ENCODE measurements at regions not wholly inside any gene's neighbourhood (a gene's known extent, or its start where the extent isn't known, plus 50 kb on each side); places are given as distances from the start of the nearest gene placed in this dataset.
"Not testable (repeated sequence)": the region's sequence is repeated elsewhere in the genome, so short reads cannot be mapped to it uniquely, and the experiment has no call there.

DNA sequence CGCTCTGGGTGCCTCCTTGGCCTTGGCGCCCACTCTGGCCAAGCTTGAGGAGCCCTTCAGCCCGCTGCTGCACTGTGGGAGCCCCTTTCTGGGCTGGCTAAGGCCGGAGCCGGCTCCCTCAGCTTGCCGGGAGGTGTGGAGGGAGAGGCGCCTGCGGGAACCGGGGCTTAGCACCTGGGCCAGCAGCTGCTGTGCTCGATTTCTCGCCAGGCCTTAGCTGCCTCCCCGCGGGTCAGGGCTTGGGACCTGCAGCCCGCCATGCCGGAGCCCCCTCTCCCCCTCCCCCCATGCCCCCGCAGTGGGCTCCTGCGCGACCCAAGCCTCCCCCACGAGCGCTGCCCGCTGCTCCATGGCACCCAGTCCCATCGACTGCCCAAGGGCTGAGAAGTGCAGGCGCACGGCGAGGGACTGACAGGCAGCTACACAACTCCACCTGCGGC is 782.4 kb downstream of the METTL15 start:
- not testable (repeated sequence) for H3K4me1 ChIP-seq; H3K36me3 ChIP-seq; H3K27ac ChIP-seq; H3K9me3 ChIP-seq (replicated peaks); H3K4me3 ChIP-seq; H3K27me3 ChIP-seq; DNase-seq

DNA sequence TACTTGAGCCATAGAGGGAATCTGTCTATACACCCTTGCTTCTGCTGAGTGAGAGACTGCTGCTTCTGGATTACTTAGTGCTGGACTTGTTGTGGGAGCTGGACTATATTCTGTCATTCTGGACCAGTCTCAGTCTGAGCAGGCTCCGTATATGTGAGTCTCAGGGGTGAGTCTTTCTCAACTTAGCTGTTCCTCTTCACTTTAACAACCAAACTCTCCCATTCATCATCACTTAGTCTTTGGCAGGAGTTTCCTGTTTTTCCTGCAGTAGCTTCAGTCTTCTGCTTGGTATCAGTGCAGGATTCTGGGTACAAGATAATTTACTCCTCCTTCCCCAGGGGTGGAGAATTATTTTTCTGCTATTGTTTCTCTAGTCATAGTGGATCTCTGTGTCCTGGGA is 779.5 kb downstream of the METTL15 start:
- DNase-seq = no peak
- Histone ChIP-seq H3K27ac (no peak overlapping the region), H3K36me3 (no peaks in the 10 kb centered on the region), H3K27me3 (no peaks in the 10 kb centered on the region), H3K9me3 (replicated peaks) (no peaks in the 10 kb centered on the region), H3K4me3 (no peak overlapping the region), H3K4me1 (no peaks in the 10 kb centered on the region)

DNA sequence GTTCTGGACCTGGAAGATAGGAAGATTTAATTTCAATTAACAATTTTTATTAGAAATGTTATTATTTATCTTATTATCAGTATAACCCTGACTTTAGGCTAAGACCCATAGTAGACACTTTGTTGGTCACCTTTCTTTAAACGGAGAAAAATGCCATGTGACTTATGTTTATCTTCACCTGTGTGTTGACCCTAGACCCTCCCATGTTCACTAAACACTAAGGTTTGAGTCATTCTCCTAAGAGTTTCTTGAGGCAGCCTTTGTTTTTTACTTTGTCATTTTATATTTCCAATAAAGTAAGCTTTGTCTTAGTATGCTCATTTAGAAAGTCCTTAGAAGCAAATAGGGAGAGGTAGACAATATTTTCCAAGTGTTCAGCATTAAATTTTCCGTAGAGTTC is 771.7 kb downstream of the METTL15 start:
- H3K4me1 ChIP-seq = no peaks in the 10 kb centered on the region
- no peak overlapping the region for H3K27ac ChIP-seq
- no peaks in the 10 kb centered on the region for H3K27me3 ChIP-seq
- DNase-seq = no peak
- H3K4me3 ChIP-seq = no peak overlapping the region
- no peaks in the 10 kb centered on the region for H3K9me3 ChIP-seq (replicated peaks)
- no peaks in the 10 kb centered on the region for H3K36me3 ChIP-seq

DNA sequence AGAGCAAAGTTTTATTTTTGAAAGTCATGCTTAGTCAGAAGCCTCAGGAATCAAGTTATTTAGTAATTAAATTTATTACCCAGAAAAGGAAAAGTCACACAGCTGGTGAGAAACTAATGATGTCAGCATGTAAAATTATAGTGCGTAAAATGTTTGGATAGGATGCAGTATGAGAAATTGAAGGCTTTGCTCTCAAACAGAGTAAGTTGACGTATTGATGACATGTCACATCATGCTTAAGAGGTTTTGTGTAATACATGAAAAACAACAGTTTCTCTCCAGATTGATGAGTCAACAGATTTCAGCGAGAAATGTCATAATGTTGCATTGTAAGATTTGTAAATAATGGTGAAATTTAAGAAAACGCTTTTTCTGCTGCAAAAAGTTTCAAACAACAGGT is 769.8 kb downstream of the METTL15 start:
- DNase-seq = no peak
- Histone ChIP-seq H3K36me3 (no peaks in the 10 kb centered on the region), H3K27ac (no peak overlapping the region), H3K4me1 (no peaks in the 10 kb centered on the region), H3K9me3 (replicated peaks) (no peaks in the 10 kb centered on the region), H3K27me3 (no peaks in the 10 kb centered on the region), H3K4me3 (no peak overlapping the region)

DNA sequence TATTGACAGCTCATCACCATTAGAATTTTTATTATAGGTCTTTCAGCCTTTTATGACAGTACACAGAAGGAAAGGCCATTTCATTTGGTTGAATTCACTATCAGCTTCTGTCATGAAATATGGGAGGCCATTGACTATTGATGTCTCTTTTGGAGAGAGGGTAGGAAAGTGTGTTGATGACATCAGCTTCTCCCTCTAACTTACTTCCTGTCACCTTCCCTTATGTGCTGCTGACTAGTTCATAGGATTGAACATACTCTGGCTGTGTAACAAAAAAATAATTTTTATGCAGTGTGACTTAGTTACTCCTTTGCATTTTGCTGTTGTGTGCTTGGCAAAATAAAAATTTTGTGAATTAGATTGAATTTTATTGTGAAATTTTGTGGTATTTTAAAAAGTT is 769.2 kb downstream of the METTL15 start:
- H3K36me3 ChIP-seq = no peaks in the 10 kb centered on the region
- DNase-seq = no peak
- no peaks in the 10 kb centered on the region for H3K27me3 ChIP-seq
- no peaks in the 10 kb centered on the region for H3K9me3 ChIP-seq (replicated peaks)
- H3K27ac ChIP-seq = no peak overlapping the region
- H3K4me1 ChIP-seq = no peaks in the 10 kb centered on the region
- H3K4me3 ChIP-seq = no peak overlapping the region

DNA sequence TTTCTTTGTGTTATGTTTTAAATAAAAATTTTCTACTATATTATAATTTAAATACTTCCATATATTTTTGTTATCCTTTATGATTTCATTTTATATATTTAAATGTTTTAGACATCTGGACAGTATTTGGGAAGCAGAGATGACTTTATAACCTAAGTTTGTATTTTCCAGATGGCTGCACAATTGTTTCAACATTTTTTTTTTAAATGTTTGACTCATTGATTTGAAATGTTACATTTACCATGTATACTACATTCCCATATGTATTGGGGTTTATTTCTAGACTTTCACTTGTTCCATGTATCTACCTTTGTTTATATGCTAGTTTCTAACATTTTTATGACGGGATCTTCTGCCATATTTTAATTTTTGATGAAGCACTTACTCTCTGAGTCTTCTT is 766.5 kb downstream of the METTL15 start:
- no peak for DNase-seq
- Histone ChIP-seq H3K4me1 (no peaks in the 10 kb centered on the region), H3K27me3 (no peaks in the 10 kb centered on the region), H3K36me3 (no peaks in the 10 kb centered on the region), H3K27ac (no peak overlapping the region), H3K4me3 (no peak overlapping the region), H3K9me3 (replicated peaks) (no peaks in the 10 kb centered on the region)

DNA sequence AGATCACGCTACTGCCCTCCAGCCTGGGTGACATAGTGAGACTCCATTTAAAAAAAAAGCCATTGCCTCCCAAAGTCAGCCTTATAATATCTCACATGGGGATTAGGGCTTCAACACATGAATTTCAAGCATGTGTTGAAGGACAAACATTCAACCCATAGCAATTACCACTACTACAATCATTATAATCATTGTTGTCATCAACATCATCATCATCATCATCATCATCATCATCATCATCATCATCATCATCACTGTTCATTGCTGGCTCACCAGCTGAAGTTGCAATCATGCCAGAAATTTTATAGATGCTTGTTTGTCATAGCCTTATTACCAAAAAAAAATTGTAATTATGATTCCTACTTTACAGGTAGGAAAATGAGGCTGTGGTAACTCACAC is 762.9 kb downstream of the METTL15 start:
- no peaks in the 10 kb centered on the region; the same call in 1 of the 2 replicates for H3K27me3 ChIP-seq
- H3K27ac ChIP-seq = no peak overlapping the region

DNA sequence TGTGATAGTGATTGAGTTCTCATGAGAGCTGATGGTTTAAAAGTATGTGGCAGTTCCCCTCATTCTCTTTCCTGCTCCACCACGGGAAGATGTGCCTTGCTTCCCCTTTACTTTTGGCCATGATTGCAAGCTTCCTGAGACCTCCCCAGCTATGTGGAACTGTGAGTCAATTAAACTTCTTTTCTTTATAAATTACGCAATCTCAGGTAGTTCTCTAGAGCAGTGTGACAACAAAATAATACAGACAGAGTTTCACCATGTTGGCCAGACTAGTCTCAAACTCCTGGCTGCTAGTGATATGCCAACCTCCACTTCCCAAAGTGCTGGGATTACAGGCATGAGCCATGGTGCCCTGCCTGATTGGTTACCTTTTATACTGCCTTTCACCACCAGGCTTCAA is 755.2 kb downstream of the METTL15 start:
- Histone ChIP-seq H3K9me3 (replicated peaks) (no peaks in the 10 kb centered on the region), H3K4me1 (no peaks in the 10 kb centered on the region), H3K27ac (no peak overlapping the region), H3K27me3 (no peaks in the 10 kb centered on the region), H3K36me3 (no peaks in the 10 kb centered on the region), H3K4me3 (no peak overlapping the region)
- no peak for DNase-seq

More for the DNA sequence above, 762.9 kb downstream of the METTL15 start:
- Histone ChIP-seq H3K4me1 (no peaks in the 10 kb centered on the region), H3K9me3 (replicated peaks) (no peaks in the 10 kb centered on the region), H3K36me3 (no peaks in the 10 kb centered on the region), H3K4me3 (no peak overlapping the region)
- DNase-seq = no peak

DNA sequence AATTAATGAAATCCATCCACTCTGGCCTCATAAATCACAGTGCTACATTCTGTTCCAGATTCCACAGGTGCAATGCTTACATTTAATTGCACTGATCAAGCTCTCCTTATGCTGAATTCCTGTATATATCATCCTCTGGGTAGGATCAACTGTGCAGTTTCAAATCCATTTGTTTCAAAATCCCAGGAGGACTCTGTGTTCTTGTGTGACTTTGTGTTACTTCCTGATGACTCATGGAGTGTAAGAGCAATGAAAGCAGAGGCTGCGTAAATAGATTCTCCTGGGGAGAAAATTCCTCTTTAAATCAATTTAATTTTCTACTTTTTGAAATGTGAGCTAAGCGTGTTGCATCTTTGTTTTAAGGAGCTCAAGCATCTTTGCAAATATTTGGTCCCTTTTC is 752.7 kb downstream of the METTL15 start:
- Histone ChIP-seq H3K36me3 (no peaks in the 10 kb centered on the region), H3K4me1 (no peaks in the 10 kb centered on the region), H3K27ac (no peak overlapping the region), H3K27me3 (no peaks in the 10 kb centered on the region), H3K4me3 (no peak overlapping the region), H3K9me3 (replicated peaks) (no peaks in the 10 kb centered on the region)
- no peak for DNase-seq

DNA sequence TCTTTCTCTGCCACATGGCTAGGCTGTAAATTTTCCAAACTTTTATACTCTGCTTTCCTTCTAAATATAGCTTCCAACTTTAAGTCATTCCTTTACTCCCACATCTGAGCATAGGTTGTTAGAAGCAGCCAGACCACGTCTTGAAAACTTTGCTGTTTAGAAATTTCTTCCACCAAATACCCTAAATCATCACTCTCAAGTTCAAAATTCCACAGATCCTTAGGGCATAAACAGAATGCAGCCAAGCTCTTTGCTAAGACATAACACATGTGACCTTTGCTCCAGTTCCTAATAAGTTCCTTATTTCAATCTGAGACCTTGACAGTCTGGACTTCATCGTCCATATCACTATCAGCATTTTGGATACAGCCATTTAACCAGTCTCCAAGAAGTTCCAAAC is 749.9 kb downstream of the METTL15 start:
- no peak overlapping the region for H3K27ac ChIP-seq
- H3K4me3 ChIP-seq = no peak overlapping the region
- H3K27me3 ChIP-seq = no peaks in the 10 kb centered on the region
- H3K9me3 ChIP-seq (replicated peaks) = no peaks in the 10 kb centered on the region
- H3K4me1 ChIP-seq = no peaks in the 10 kb centered on the region
- H3K36me3 ChIP-seq = no peaks in the 10 kb centered on the region
- no peak for DNase-seq

DNA sequence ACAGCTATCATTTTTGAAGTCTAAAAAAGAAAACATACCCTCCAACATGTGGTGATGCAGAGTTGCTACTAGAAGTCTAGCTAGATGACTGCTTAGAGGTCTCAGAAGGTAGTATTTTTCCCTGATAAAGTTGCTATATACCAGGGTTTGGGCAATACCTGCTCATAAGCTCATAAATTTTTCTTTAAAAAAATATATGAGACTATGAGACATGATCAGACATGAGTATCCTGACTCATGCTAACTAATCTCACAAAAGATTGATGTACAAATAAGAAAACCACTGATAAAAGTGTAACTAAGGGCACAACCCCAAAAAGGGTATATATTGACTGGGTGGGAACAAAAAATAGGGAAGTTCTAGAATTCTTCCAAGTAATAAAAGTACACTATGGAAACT is 740.9 kb downstream of the METTL15 start:
- Histone ChIP-seq H3K27me3 (no peaks in the 10 kb centered on the region), H3K4me3 (no peak overlapping the region), H3K9me3 (replicated peaks) (no peaks in the 10 kb centered on the region), H3K27ac (no peak overlapping the region), H3K4me1 (no peaks in the 10 kb centered on the region), H3K36me3 (no peaks in the 10 kb centered on the region)
- DNase-seq = no peak

DNA sequence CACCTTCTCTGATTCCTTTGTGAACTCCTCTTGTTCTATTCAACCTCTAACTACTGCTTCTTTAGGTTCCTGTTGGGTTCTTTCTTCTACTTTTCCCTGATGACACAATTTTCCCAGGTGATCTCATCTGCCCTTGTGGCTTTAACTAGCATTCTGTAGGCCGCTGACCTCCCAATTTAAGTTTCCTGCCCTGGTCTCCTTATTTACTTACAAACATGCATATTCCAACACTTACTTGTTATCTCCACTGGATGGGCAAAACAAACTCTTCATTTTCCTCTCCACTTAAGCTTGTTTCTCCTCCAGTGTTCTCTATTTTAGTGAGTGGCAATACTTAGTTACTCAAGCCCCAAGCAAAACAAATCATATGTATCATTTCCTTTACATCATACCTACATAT is 734.5 kb downstream of the METTL15 start:
- DNase-seq = no peak
- Histone ChIP-seq H3K36me3 (no peaks in the 10 kb centered on the region), H3K9me3 (replicated peaks) (no peaks in the 10 kb centered on the region), H3K4me3 (no peak overlapping the region), H3K27ac (no peak overlapping the region), H3K4me1 (peaks cover 20% of the 10 kb centered on the region), H3K27me3 (no peaks in the 10 kb centered on the region)

DNA sequence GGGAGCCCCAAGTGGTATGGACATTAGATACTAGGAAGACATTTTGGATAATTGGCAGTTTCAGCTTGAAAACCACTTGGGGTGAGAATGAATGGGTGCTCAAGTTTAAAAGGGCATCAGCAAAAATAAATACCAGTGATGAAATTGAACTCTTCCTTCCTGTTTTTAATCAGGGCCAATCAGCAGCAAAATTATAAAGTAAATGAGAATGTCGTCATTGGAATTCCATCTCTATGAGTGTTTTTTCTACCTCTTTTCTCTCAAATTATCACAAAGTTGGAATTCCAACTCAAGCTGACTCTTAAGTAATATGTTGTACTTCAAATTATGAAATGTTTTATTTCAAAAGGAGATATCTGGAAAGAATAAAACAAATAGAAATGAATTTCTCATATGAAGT is 730.6 kb downstream of the METTL15 start:
- no peaks in the 10 kb centered on the region for H3K36me3 ChIP-seq
- H3K27me3 ChIP-seq = no peaks in the 10 kb centered on the region
- H3K9me3 ChIP-seq (replicated peaks) = no peaks in the 10 kb centered on the region
- H3K27ac ChIP-seq = peak overlapping the region; percentile 54
- H3K4me3 ChIP-seq = no peak overlapping the region
- peaks cover 50% of the 10 kb centered on the region for H3K4me1 ChIP-seq
- no peak for DNase-seq

DNA sequence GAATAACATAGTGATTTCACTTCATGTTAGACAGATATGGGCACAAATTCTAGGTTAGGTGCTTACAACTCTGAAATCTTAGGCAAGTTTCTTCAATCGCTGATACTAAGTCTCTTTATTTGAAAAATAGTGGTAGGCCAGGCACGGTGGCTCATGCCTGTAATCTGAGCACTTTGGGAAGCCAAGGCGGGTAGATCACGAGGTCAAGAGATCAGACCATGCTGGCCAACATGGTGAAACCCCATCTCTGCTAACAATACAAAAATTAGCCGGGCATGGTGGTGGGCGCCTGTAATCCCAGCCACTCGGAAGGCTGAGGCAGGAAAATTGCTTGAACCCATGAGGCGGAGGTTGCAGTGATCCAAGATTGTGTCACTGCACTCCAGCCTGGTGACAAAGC is 729.4 kb downstream of the METTL15 start:
- H3K36me3 ChIP-seq = no peaks in the 10 kb centered on the region
- H3K27ac ChIP-seq = no peak overlapping the region
- no peaks in the 10 kb centered on the region for H3K9me3 ChIP-seq (replicated peaks)
- DNase-seq = no peak
- no peaks in the 10 kb centered on the region for H3K27me3 ChIP-seq
- no peak overlapping the region for H3K4me3 ChIP-seq
- peaks cover 55% of the 10 kb centered on the region for H3K4me1 ChIP-seq

DNA sequence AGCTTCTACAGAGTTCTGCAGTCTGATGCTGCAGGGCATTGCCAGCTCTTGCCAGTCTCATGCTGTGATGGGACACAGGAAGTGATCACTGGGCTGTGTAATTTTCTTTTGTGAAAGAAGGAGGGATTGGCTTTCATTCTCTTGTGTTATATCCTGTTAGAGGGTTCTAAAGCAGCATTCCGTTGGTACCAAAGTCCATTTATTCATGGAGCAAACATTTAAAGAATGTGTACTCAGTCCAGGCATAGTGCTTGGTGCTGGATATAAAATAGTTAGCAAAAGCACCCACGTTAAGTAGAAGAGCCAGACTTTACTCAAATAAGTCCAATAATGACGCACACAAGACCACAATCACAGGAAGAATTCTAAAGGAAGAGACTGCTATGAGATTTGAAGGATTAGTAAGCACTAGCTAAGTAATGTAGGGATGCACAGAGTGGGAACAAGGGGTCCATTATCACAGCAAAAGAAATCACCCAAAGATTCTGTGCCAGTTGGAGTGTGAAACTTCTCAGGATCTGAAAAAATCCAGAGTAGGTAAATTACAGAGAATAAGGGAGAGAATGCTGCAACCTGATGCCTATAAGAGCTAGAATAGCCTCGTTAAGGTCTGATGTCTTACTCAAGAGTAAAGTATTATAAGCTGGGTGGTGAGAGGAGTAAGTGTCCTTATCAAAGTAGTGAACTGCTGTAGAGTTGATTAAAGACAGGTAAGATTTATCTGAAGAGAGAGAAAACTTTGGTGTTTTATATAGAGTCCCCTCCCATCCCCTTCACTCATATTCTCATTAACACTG is 728.3 kb downstream of the METTL15 start:
- H3K36me3 ChIP-seq = no peaks in the 10 kb centered on the region
- peak; percentile 6 to 39 for DNase-seq
- H3K27ac ChIP-seq = peak overlapping the region; percentile 35
- H3K9me3 ChIP-seq (replicated peaks) = no peaks in the 10 kb centered on the region
- H3K4me3 ChIP-seq = no peak overlapping the region
- H3K27me3 ChIP-seq = no peaks in the 10 kb centered on the region
- H3K4me1 ChIP-seq = peaks cover 55% of the 10 kb centered on the region

DNA sequence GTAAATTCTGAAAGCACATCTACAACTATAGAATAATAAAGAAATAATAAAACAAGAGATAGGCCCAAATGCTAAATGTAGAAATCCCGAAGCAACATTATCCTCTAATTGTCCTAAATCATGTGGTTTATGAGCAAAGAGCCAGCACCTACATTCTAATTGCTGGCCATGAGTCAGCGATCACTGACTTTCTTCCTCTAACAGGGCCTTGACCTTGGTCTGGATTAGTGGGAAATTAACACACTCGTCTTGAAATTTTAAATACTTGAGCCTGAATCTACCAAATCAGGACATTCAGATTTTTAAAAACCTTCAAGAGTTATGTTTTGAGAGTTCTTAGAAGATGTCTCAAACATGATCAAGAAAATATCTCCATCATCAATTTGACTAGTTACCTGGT is 727.6 kb downstream of the METTL15 start:
- no peaks in the 10 kb centered on the region for H3K27me3 ChIP-seq
- peak in 1 of 2 experiments; percentile 22 for DNase-seq
- H3K9me3 ChIP-seq (replicated peaks) = no peaks in the 10 kb centered on the region
- peaks cover 55% of the 10 kb centered on the region for H3K4me1 ChIP-seq
- no peaks in the 10 kb centered on the region for H3K36me3 ChIP-seq
- H3K27ac ChIP-seq = peak overlapping the region; percentile 35
- H3K4me3 ChIP-seq = no peak overlapping the region
